IPS DF 4.7 (cell line): ENCODE measurements at regions not wholly inside any gene's neighbourhood (a gene's known extent, or its start where the extent isn't known, plus 50 kb on each side); places are given as distances from the start of the nearest gene placed in this dataset.
"Not testable (repeated sequence)": the region's sequence is repeated elsewhere in the genome, so short reads cannot be mapped to it uniquely, and the experiment has no call there.

Experiments used
- DNase-seq: peaks from one replicate; pipeline ENCODE4 v3.0.0-alpha.2; 2013; ENCODE audit warnings: low spot score; ENCODE audit errors: extremely low read depth

DNA sequence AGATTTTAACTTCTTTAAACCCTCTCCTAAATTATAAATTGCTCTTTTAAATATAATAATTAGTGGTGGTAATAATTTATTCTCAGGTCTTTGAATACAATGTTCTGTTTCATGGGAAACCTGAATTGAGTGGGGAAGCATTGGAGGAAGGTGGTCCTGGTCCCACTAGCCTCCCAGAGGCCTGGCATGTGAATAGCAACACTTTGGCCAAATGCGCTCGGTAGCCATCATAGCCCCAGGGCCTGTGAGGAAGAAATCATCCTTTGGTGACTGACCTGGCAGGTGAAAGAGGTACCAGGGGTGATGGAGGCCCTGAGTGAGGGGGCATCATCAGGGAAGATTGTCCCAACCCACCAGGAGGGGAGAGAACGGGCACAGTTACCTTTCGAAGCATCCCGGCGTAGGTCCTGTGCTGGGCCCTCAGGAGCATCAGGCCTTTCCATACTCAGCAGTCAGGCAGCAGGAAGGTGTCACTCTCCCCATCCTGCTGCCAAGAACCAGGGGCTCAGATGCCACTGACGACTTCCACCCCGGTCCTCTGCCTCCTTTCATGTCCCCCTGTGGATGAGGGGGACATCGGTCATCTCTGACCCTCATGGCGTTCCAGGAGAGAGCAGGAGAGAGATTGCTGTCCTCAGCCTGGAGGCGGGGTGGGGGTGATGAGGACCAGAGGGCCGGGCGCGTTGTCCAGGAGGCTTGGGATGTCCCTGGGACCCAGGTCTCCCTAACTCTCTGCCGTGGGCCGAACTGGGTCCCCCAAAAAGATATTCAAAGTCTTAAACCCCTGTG is 78.6 kb upstream of the HPCAL1 start:
- no peak for DNase-seq

GRCh38 chr2:10224734-10225133 is 78.0 kb upstream of the HPCAL1 start:
- no peak for DNase-seq

DNA sequence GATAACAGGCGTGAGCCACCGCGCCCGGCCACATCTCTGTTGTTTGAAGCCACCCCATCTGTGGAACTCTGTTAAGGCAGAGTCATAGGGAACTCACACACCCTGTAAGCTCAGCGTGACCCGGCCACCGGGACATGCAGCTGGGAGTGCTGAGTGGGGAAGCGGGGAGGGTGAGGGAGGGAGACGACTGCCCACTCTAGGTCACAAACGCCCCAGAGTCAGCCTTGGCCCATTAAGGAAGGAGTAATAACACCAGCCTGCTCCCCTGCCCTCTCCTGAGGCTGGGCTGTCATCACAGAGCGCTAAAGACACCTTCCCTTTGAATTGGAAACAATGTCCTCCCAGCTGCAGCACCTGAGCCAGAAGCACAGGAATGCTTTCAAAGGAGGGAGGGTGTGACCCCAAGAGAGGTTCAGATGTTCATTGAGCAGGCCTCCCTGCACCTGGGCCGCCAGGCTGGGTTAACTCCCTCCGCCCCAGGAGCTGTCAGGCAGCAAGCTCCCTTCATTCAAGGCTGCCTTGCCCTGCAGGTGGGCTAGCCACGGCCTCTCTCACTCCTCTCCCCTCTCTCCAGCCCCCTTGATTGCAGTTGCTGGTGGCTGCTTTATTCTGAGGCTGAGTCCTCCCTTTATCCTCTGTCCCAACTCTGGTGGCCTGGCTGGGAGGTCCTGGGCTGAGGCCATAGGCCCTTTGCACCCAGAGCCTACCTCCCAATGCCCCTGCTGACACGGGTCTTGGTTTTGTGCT is 77.2 kb upstream of the HPCAL1 start:
- DNase-seq = no peak

DNA sequence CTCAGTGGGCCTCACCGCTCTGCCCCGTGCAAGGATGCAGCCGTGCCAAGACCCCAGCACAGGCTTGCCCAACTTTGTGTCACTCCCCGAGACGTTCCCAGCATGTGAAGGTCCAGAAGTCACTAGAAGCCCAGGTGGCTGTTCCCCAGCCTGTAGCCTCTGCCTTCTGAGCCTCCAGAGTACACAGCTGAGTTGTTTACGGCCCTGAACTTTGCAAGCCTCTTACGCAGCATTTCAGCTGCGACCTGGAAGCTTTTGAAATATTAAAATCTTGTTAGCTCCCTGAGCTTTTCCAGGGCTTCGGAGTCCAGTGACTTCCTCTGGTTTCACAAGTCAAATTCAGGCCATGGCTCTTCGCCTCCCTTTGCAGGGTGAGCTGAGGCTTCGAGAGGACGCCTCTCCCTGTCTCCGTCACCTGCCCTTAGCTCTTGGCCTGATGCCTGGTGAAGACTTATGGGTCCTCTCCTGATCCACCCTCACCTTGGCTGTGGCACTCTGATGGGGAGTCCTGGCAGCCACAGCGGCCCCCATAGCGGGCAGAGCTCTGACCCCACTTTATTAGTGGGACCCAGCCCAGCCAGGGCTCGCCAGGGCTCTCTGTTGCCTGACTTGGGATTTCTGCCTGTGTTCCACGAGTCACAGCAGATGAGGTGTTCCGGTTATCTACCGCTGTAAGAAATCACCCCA is 76.5 kb upstream of the HPCAL1 start:
- DNase-seq = no peak

- DNase-seq = no peak
Observed at GRCh38 chr2:10228611-10229365, 73.9 kb upstream of the HPCAL1 start.

- DNase-seq = no peak
Observed at GRCh38 chr2:10229462-10230099, 73.1 kb upstream of the HPCAL1 start.

DNA sequence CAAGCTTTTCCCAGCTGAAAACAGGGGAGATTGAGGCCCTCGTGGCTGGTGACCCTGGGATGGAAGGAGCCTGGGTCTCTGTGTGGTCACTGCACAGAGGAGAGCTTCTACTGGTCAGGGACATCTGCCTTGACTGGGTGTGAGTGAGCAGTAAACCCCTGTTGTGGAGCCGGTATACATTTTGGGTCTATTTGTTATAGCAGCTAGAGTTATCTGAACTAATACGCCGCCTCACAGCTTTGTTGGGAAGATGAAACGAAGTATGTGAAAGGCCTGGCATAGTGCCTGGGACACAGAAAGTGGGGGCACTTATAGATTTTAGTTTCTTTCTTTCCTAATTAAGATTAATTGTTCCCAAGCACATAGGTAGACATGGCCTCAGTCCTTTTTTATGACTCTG is 72.2 kb upstream of the HPCAL1 start:
- DNase-seq = no peak

GRCh38 chr2:10230921-10231320 is 71.8 kb upstream of the HPCAL1 start:
- not testable (repeated sequence) for DNase-seq

GRCh38 chr2:10231551-10232085 is 71.1 kb upstream of the HPCAL1 start:
- DNase-seq = no peak

DNA sequence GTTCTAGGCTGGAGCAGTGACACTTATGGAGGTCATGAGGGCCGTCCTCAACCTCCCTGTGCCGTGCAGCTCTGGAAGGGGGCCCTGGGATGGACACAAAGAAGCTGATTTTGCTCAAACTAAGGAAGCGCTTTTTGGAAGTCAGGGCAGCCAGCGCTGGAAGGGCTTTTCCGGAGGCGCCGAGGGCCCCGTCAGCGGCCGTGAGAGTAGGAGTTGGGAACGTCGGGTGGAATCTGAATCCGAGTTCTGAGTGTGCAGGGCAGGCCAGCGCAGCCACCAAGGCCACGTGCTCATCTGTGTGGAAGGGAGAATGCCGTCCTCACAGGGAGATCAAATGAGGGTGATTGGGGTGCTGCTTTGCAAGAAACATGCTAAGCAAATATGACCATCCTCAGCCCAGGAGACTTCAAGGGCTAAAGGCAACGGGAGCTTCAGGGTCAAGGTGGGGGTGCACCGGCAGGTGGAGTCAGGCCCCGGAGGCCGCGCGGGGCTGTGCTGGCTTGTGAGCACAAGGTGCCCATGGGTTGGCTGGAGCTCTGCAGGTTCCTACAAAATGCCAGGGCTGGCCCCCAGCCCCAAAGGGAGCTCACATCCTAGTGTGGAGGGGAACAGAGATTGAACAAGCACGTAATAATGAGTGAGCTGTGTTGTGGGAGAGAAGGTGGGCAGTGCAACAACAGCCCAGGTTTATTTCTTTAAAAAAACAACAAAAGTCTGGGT is 70.4 kb upstream of the HPCAL1 start:
- DNase-seq = no peak

DNA sequence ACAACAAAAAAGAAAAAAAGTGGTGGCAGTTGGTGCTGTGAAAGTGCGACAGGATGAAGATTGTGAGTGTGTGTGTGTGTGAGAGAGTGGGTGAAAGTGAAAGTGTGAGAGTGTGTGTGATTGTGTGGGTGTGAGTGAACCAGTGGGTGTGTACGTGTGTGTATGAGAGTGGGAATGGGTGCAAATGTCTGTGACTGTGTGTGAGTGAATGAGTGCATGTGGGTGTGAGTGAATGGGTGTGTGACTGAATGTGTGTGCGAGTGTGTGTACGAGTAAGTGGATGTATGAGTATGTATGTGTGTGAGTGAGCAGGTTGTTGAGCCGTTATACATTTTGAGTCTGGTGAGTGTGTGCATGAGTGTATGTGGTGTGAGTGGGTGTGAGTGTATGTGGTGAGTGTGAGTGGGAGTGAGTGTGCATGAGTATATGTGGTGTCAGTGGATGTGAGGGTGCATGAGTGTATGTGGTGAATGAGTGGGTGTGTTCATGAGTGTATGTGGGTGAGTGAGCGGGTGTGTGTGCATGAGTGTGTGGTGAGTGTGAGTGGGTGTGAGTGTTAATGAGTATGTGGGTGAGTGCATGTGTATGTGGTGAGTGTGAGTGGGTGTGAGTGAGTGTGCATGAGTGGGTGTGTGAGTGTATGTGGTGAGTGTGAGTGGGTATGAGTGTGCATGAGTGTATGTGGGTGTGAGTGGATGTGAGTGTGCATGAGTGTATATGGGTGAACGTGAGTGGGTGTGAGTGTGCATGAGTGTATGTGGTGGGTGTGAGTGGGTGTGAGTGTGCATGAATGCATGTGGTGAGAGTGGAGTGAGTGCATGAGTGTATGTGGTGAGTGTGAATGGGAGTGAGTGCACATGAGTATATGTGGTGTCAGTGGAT is 69.3 kb upstream of the HPCAL1 start:
- no peak for DNase-seq

GRCh38 chr2:10234013-10234306 is 68.7 kb upstream of the HPCAL1 start:
- no peak for DNase-seq

GRCh38 chr2:10234409-10235094 is 68.2 kb upstream of the HPCAL1 start:
- DNase-seq = no peak

- no peak for DNase-seq
Observed at GRCh38 chr2:10235099-10235908, 67.4 kb upstream of the HPCAL1 start.

- DNase-seq = no peak
Observed at GRCh38 chr2:10235909-10236550, 66.7 kb upstream of the HPCAL1 start.

- no peak for DNase-seq
Observed at GRCh38 chr2:10236571-10237391, 65.9 kb upstream of the HPCAL1 start.
